ENCODE measurements at regions not wholly inside any gene's neighbourhood (a gene's known extent, or its start where the extent isn't known, plus 50 kb on each side); places are given as distances from the start of the nearest gene placed in this dataset.

DNA sequence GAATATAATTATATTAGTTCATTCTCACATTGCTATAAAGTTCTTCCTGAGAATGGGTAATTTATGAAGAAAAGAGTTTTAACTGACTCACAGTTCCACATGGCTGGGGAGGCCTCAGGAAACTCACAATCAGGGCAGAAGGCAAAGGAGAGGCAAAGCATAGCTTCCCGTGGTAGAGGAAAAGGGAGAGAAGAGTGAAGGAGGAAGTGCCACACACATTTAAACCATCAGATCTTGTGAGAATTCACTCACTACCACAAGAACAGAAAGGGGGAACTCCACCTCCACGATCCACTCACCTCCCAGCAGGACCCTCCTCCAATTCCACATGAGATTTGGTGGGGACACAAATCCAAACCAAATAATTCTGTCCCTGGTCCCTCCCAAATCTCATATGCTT, 773.4 kb upstream of the INTU start:
- no peak for TF ChIP-seq EGR1 (IDR thresholded peaks at IDR 0.05; ENCODE audit: low read depth in 2 of 2)
- no peak for TF ChIP-seq RXRA (IDR thresholded peaks at IDR 0.05)
- TF ChIP-seq, protein P1, sequence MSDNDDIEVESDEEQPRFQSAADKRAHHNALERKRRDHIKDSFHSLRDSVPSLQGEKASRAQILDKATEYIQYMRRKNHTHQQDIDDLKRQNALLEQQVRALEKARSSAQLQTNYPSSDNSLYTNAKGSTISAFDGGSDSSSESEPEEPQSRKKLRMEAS (IDR thresholded peaks at IDR 0.05), result no peak
- TF ChIP-seq, protein P2, sequence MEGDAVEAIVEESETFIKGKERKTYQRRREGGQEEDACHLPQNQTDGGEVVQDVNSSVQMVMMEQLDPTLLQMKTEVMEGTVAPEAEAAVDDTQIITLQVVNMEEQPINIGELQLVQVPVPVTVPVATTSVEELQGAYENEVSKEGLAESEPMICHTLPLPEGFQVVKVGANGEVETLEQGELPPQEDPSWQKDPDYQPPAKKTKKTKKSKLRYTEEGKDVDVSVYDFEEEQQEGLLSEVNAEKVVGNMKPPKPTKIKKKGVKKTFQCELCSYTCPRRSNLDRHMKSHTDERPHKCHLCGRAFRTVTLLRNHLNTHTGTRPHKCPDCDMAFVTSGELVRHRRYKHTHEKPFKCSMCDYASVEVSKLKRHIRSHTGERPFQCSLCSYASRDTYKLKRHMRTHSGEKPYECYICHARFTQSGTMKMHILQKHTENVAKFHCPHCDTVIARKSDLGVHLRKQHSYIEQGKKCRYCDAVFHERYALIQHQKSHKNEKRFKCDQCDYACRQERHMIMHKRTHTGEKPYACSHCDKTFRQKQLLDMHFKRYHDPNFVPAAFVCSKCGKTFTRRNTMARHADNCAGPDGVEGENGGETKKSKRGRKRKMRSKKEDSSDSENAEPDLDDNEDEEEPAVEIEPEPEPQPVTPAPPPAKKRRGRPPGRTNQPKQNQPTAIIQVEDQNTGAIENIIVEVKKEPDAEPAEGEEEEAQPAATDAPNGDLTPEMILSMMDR (IDR thresholded peaks at IDR 0.05; ENCODE audit: low read depth, low read length, missing input control), result no peak
- no peak for TF ChIP-seq HNF4A (conservative IDR thresholded peaks at IDR 0.05)
- TF ChIP-seq, protein P3, sequence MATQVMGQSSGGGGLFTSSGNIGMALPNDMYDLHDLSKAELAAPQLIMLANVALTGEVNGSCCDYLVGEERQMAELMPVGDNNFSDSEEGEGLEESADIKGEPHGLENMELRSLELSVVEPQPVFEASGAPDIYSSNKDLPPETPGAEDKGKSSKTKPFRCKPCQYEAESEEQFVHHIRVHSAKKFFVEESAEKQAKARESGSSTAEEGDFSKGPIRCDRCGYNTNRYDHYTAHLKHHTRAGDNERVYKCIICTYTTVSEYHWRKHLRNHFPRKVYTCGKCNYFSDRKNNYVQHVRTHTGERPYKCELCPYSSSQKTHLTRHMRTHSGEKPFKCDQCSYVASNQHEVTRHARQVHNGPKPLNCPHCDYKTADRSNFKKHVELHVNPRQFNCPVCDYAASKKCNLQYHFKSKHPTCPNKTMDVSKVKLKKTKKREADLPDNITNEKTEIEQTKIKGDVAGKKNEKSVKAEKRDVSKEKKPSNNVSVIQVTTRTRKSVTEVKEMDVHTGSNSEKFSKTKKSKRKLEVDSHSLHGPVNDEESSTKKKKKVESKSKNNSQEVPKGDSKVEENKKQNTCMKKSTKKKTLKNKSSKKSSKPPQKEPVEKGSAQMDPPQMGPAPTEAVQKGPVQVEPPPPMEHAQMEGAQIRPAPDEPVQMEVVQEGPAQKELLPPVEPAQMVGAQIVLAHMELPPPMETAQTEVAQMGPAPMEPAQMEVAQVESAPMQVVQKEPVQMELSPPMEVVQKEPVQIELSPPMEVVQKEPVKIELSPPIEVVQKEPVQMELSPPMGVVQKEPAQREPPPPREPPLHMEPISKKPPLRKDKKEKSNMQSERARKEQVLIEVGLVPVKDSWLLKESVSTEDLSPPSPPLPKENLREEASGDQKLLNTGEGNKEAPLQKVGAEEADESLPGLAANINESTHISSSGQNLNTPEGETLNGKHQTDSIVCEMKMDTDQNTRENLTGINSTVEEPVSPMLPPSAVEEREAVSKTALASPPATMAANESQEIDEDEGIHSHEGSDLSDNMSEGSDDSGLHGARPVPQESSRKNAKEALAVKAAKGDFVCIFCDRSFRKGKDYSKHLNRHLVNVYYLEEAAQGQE (IDR thresholded peaks at IDR 0.05), result no peak
- TF ChIP-seq, protein P4, sequence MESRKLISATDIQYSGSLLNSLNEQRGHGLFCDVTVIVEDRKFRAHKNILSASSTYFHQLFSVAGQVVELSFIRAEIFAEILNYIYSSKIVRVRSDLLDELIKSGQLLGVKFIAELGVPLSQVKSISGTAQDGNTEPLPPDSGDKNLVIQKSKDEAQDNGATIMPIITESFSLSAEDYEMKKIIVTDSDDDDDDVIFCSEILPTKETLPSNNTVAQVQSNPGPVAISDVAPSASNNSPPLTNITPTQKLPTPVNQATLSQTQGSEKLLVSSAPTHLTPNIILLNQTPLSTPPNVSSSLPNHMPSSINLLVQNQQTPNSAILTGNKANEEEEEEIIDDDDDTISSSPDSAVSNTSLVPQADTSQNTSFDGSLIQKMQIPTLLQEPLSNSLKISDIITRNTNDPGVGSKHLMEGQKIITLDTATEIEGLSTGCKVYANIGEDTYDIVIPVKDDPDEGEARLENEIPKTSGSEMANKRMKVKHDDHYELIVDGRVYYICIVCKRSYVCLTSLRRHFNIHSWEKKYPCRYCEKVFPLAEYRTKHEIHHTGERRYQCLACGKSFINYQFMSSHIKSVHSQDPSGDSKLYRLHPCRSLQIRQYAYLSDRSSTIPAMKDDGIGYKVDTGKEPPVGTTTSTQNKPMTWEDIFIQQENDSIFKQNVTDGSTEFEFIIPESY (IDR thresholded peaks at IDR 0.05), result no peak
- no peak for TF ChIP-seq GABPA (IDR thresholded peaks at IDR 0.05 in 1 of 2, conservative IDR thresholded peaks at IDR 0.05 in 1 of 2)
- no peak for TF ChIP-seq YY1 (IDR thresholded peaks at IDR 0.05)
- TF ChIP-seq, protein P5, sequence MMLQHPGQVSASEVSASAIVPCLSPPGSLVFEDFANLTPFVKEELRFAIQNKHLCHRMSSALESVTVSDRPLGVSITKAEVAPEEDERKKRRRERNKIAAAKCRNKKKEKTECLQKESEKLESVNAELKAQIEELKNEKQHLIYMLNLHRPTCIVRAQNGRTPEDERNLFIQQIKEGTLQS (IDR thresholded peaks at IDR 0.05), result no peak
